HUES64 (cell line): ENCODE measurements at regions not wholly inside any gene's neighbourhood (a gene's known extent, or its start where the extent isn't known, plus 50 kb on each side); places are given as distances from the start of the nearest gene placed in this dataset.

Experiments
- H3K27ac ChIP-seq: 2 replicates; pipeline ENCODE4 v1.7.0; 2013; ENCODE audit warnings: low read depth, low read length, inconsistent platforms
- H3K27me3 ChIP-seq: 2 replicates; pipeline ENCODE4 v1.6.1; 2013; ENCODE audit warnings: mild to moderate bottlenecking, low read length; ENCODE audit not compliant: insufficient read depth
- H3K36me3 ChIP-seq: 2 replicates; pipeline ENCODE4 v1.6.1; 2013; ENCODE audit warnings: mild to moderate bottlenecking, low read length; ENCODE audit not compliant: insufficient read depth
- H3K4me1 ChIP-seq: 2 replicates; pipeline ENCODE4 v1.6.1; 2013; ENCODE audit warnings: mild to moderate bottlenecking, low read length, moderate library complexity; ENCODE audit not compliant: insufficient read depth
- H3K4me3 ChIP-seq: 2 replicates; pipeline ENCODE4 v1.5.1; 2013; ENCODE audit warnings: mild to moderate bottlenecking, low read length, moderate library complexity
- H3K9ac ChIP-seq: 2 replicates; pipeline ENCODE4 v1.6.1; 2013; ENCODE audit warnings: mild to moderate bottlenecking, low read depth, low read length
- H3K9me3 ChIP-seq: 2 replicates; pipeline ENCODE4 v1.6.1; 2013; ENCODE audit warnings: low read depth, low read length; ENCODE audit not compliant: insufficient read depth
- WGBS: fragments of 150-250, 120-280 bp; methylation state at CpG from one replicate; pipeline ENCODE4 v1.1.7; 2013; ENCODE audit warnings: missing lambda C conversion rate; 5-methylcytosine and 5-hydroxymethylcytosine counted together

DNA sequence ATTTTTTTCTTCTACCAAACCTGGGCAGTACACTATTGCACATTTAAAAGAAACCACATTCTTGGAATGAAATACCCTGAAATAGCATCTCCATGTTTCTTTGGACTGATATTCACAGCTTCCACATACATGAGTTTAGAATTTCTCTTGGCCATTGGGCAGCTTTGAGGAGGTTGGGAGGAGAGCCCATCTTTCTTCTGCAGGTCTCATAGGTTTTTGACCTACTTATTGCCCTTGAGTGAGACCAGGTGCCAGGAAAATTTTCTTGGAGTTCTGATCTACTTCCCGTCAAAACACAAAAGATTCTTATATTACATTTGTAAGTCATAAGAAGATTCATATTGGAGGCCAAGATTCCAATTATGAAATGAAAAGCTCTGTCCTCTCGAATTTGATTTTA is 212.0 kb downstream of the IBTK start:
- Histone ChIP-seq H3K27me3 (no peaks in the 10 kb centered on the region), H3K4me1 (no peaks in the 10 kb centered on the region), H3K27ac (no peak overlapping the region), H3K9ac (no peak overlapping the region), H3K9me3 (no peaks in the 10 kb centered on the region), H3K36me3 (no peaks in the 10 kb centered on the region), H3K4me3 (no peak overlapping the region)
- no CpG with 5 or more reads among the region's 2 CpGs for WGBS

DNA sequence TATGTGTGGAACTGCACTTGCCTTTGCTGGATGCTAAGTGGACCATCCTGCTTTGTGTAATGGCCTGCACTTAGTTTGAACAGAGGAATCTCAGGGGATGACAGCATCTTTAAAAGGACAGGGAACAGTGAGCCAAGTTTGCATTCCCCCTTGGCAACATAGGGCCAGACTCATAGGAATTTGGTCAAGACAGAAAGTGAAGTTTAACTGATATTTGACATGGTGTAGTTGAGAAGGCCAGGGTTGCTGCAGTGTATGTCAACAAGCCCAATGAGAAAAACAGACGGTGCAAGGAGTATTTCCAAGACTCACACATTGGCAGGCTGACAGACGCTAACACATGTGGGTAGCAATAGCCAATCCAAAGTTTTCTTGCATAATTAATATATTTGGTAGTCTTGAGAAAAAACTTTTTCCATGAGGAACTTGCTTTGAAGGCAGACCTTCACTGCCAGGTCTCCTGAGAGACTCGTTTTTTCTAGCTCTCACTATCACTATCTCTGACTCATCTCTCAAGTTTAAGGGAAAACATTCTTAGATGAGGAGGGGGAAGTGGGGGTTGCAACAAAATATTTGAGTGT is 213.8 kb downstream of the IBTK start:
- 90% methylated on average over 3 of the region's 3 CpGs for WGBS
- Histone ChIP-seq H3K27ac (no peak overlapping the region), H3K36me3 (no peaks in the 10 kb centered on the region), H3K27me3 (no peaks in the 10 kb centered on the region), H3K9ac (no peak overlapping the region), H3K4me3 (no peak overlapping the region), H3K9me3 (no peaks in the 10 kb centered on the region), H3K4me1 (no peaks in the 10 kb centered on the region)

DNA sequence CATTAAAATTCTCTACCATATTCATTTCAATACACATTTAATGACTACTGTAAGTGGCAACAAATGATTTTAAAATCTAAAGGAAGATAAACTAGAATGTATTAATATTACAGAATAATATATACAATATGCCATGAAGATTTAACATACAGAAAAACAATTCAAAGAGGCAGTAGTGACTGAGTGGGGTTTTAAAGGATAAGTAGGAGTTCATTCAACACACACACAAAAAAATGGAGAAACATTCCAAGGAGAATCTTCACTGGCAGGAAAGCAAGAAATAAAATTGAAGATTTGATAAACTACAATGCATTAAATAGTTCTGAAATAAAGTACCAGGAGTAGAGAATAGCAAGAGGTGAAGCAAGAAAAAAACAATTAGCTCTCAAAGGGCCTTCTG is 215.1 kb downstream of the IBTK start:
- Histone ChIP-seq H3K27me3 (no peaks in the 10 kb centered on the region), H3K27ac (no peak overlapping the region), H3K4me3 (no peak overlapping the region), H3K9me3 (no peaks in the 10 kb centered on the region), H3K4me1 (no peaks in the 10 kb centered on the region), H3K9ac (no peak overlapping the region), H3K36me3 (no peaks in the 10 kb centered on the region)

GRCh38 chr6:82030761-82031503 is 216.6 kb downstream of the IBTK start:
- no peak overlapping the region for H3K9ac ChIP-seq
- H3K9me3 ChIP-seq, result no peaks in the 10 kb centered on the region
- no peak overlapping the region for H3K4me3 ChIP-seq
- no peak overlapping the region for H3K27ac ChIP-seq
- H3K27me3 ChIP-seq, result no peaks in the 10 kb centered on the region
- 81% methylated on average over 2 of the region's 2 CpGs for WGBS
- no peaks in the 10 kb centered on the region for H3K4me1 ChIP-seq
- no peaks in the 10 kb centered on the region for H3K36me3 ChIP-seq

GRCh38 chr6:82030301-82030700 is 217.2 kb downstream of the IBTK start:
- no peaks in the 10 kb centered on the region for H3K4me1 ChIP-seq
- 93% methylated on average over 2 of the region's 2 CpGs for WGBS

GRCh38 chr6:82025271-82025670 is 222.3 kb downstream of the IBTK start:
- Histone ChIP-seq H3K36me3 (no peaks in the 10 kb centered on the region), H3K9ac (no peak overlapping the region), H3K4me1 (peaks cover 9% of the 10 kb centered on the region; the same call in 1 of the 2 replicates), H3K27me3 (no peaks in the 10 kb centered on the region), H3K9me3 (no peaks in the 10 kb centered on the region), H3K4me3 (no peak overlapping the region), H3K27ac (no peak overlapping the region)
- whole genome bisulfite sequencing, result 93% methylated on average over 1 of the region's 1 CpG

More at GRCh38 chr6:82030301-82030700, 217.2 kb downstream of the IBTK start:
- H3K36me3 ChIP-seq, result no peaks in the 10 kb centered on the region
- H3K9ac ChIP-seq, result no peak overlapping the region
- no peak overlapping the region for H3K4me3 ChIP-seq
- no peaks in the 10 kb centered on the region for H3K27me3 ChIP-seq
- H3K27ac ChIP-seq, result no peak overlapping the region
- no peaks in the 10 kb centered on the region for H3K9me3 ChIP-seq

DNA sequence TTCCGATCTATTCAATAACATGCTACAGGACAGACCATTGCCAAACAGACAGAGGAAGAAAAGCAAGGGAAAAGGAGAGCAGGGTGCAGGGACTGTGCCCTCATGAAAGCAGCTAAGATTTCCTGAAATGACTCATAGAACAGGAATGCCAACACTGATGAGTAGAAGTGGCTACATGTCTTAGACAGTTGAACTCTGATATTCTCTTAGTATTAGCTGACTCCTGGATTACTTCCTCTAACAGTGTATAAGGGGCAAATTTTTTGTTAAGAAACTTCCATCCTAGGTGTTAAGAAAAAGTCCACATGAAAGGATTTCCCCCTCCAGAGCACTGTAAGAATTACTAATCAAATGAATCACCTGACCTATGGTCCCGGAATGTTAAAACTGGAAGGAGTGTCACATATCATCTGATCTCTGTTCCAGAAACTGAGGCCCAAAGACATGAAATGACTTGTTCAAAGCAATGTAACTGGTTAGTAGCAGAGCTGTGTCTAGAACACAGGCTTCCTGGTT is 224.9 kb downstream of the IBTK start:
- 91% methylated on average over 2 of the region's 2 CpGs for WGBS
- no peak overlapping the region; the same call in 1 of the 2 replicates for H3K9ac ChIP-seq
- H3K4me3 ChIP-seq, result no peak overlapping the region
- H3K4me1 ChIP-seq, result peaks cover 13% of the 10 kb centered on the region; the same call in 1 of the 2 replicates
- no peaks in the 10 kb centered on the region for H3K9me3 ChIP-seq
- no peak overlapping the region for H3K27ac ChIP-seq
- H3K27me3 ChIP-seq, result no peaks in the 10 kb centered on the region
- no peaks in the 10 kb centered on the region for H3K36me3 ChIP-seq

DNA sequence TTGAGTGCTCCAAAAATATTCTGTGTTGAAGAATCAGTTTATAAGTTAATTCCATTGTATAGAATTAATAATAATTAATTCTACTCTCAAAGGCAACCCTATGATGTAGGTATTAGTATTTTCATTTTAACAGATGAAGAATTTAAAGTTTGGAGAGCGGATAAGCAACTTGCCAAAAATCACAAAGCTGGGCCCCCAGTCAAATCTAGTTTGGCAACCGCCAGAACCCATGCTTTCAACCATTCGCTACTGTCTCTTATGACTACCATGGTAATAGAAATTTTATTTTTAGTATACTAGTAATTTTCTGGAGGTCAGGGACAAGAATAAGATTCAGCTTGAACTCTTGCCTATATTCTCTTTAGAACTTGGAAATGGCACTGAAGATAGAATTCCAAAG is 229.8 kb downstream of the IBTK start:
- no peaks in the 10 kb centered on the region for H3K36me3 ChIP-seq
- H3K4me3 ChIP-seq, result no peak overlapping the region
- no peaks in the 10 kb centered on the region for H3K9me3 ChIP-seq
- no peaks in the 10 kb centered on the region for H3K27me3 ChIP-seq
- no peak overlapping the region for H3K27ac ChIP-seq
- 91% methylated on average over 3 of the region's 3 CpGs for WGBS
- H3K9ac ChIP-seq, result no peak overlapping the region
- peaks cover 18% of the 10 kb centered on the region; the same call in 1 of the 2 replicates for H3K4me1 ChIP-seq

- Histone ChIP-seq H3K4me1 (peaks cover 14% of the 10 kb centered on the region; the same call in 1 of the 2 replicates), H3K9me3 (no peaks in the 10 kb centered on the region), H3K27me3 (no peaks in the 10 kb centered on the region), H3K9ac (no peak overlapping the region), H3K4me3 (no peak overlapping the region), H3K36me3 (no peaks in the 10 kb centered on the region), H3K27ac (no peak overlapping the region)
Observed at GRCh38 chr6:82017288-82017687, 230.3 kb downstream of the IBTK start.

DNA sequence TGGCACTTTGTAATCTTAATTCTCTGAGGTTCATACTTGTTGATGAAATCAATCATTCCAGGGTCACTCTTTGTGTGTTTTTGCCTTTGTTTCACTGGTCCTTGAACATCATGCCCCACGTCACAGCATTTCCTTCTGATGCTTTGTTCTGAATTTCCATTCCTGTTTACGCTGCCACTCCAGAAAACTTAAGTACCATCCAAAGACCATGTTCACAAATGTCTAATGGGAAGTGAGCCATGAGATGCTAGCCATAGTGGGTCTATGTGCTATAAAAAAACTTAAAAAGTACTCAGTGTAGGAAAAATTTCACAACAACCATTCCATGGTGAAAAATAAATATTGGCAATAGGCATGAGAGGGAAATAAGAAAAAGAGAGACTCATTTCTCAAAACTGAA is 232.0 kb downstream of the IBTK start:
- Histone ChIP-seq H3K27me3 (no peaks in the 10 kb centered on the region), H3K4me3 (no peak overlapping the region), H3K9ac (no peak overlapping the region), H3K4me1 (peaks cover 11% of the 10 kb centered on the region; the same call in 1 of the 2 replicates), H3K27ac (no peak overlapping the region), H3K9me3 (no peaks in the 10 kb centered on the region), H3K36me3 (no peaks in the 10 kb centered on the region)
- WGBS, result 63% methylated on average over 2 of the region's 2 CpGs

GRCh38 chr6:82015043-82015442 is 232.5 kb downstream of the IBTK start:
- 93% methylated on average over 2 of the region's 2 CpGs for WGBS
- Histone ChIP-seq H3K4me3 (no peak overlapping the region), H3K27ac (no peak overlapping the region), H3K9ac (no peak overlapping the region), H3K4me1 (peaks cover 11% of the 10 kb centered on the region; the same call in 1 of the 2 replicates), H3K36me3 (no peaks in the 10 kb centered on the region), H3K27me3 (no peaks in the 10 kb centered on the region), H3K9me3 (no peaks in the 10 kb centered on the region)
